OCI-M2 (cell line): ENCODE measurements at regions not wholly inside any gene's neighbourhood (a gene's known extent, or its start where the extent isn't known, plus 50 kb on each side); places are given as distances from the start of the nearest gene placed in this dataset.

ENCODE experiments used
- DNase-seq: peaks from one replicate; lab custom pipeline; 2025; ENCODE audit not compliant: unreplicated experiment; lab: John Stamatoyannopoulos, UW

DNA sequence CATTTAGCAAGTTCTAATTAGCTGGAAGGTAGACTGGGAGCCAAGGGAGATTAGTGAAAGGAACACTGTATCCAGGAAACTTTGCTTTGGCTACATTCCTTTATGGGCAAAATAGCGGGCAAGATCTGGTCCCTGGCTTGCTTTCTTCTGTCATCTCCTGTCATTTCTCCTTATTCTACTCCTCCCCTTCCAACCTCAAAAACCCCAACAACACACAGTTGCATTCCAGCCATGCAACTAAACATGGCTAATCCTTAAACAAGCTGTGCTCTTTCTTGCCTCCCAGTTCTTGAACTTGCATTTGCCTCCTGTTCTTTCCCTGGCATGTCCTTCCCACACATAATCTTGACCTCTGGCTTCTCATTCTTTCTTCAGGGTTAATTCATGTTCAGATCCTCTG lies 59.5 kb upstream of the CDCA7L start:
- no peak for DNase-seq

DNA sequence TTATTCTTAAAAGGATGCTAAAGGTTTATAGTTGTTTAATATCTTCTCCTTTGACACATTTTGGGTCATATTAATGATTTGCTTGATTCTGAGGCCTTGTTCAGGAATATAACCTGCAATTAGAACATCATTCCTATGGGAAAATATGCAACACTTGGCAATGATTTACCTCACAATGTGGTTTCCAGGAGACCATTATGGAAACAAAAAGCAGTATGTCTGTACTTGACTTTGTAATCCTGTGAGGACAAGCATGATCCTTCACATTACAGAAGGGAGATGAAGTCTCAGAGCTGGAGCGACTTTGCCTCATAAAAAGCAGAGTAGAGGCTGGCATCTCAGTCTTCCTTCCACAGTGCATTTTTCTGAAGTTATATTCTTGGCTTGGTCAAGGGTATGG lies 57.0 kb upstream of the CDCA7L start:
- DNase-seq: no peak

DNA sequence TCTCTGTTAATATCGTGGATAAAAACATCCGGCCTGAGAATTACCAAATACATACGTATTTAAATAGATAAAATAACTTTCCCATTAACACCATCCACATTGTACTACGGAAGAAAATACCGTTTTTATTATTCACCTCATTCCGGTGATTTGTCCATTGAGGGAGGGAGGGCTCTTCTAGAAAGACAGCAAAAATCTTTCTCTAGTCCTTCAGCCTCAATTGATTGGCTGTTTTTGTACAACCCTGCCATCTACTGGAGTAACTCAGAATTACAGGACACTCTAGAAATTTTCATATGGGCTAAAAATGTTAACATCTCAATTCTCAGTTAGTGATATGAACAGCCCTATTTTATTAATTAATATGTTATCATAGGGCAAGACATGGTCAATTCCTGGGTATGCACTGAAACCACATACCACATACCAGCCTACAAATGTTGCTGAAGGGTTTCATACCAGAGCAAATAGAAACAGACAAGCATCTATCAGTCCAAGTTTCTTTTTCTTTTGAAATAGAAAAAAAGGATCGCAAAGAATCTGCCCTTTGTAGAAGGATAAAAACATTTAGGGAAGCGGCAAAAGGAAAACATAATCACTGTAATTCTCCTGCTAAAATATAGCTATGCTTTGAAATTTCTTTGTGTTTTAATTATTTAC lies 55.8 kb upstream of the CDCA7L start:
- DNase-seq: peak; percentile 13

DNA sequence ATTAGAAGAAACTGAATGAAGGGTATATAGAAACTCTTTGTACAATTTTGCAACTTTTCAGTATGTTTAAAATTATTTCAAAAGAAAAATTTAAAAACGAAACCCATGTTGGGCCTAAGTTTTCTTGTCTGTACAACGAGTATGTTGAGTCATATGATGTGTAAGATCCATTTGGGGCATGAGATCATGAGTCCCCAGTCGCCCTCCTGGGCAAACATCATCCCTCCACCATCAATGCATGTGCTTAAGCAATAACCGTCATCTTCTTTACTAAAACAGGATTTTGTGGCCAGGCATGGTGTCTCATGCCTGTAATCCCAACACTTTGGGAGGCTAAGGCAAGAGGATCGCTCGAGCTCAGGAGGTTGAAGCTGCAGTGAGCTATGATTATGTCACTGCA lies 54.2 kb upstream of the CDCA7L start:
- DNase-seq: no peak

DNA sequence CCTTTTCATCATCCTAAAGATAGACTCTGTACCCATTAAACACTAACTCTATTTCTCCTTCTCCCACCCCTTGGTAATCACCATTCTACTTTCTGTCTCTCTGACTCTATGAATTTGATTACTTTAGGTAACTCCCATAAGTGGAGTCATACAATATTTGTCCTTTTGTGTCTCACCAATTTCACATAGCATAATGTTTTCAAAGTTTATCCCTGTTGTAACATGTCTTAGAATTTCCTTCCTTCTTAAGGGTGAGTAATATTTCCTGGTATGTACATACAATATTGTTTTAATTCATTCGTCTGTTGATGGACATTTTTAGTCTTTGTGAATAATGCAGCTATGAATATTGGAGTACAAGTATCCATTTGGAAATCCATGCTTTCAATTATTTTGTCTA lies 50.9 kb upstream of the CDCA7L start:
- DNase-seq: no peak
